Glutamatergic neuron (in vitro differentiated cells): ENCODE measurements at regions not wholly inside any gene's neighbourhood (a gene's known extent, or its start where the extent isn't known, plus 50 kb on each side); places are given as distances from the start of the nearest gene placed in this dataset.

Experiments used
- DNase-seq: peaks from one replicate; pipeline ENCODE4 v3.0.0; 2022
- H3K27ac Mint-ChIP-seq: one replicate; pipeline ENCODE4 v1.8.0; 2020; ENCODE audit warnings: mild to moderate bottlenecking, mixed read lengths, inconsistent platforms; ENCODE audit not compliant: unreplicated experiment
- H3K27me3 Mint-ChIP-seq: one replicate; pipeline ENCODE4 v1.8.0; 2020; ENCODE audit warnings: mild to moderate bottlenecking, moderate library complexity, mixed read lengths, inconsistent platforms; ENCODE audit not compliant: unreplicated experiment
- H3K36me3 Mint-ChIP-seq: one replicate; pipeline ENCODE4 v1.8.0; 2020; ENCODE audit warnings: mild to moderate bottlenecking, mixed read lengths, inconsistent platforms; ENCODE audit not compliant: unreplicated experiment
- H3K4me1 Mint-ChIP-seq: one replicate; pipeline ENCODE4 v1.8.0; 2020; ENCODE audit warnings: mild to moderate bottlenecking, low read depth, mixed read lengths, inconsistent platforms; ENCODE audit not compliant: unreplicated experiment
- H3K4me3 Mint-ChIP-seq: one replicate; pipeline ENCODE4 v1.8.0; 2020; ENCODE audit warnings: mild to moderate bottlenecking, mixed read lengths, inconsistent platforms; ENCODE audit not compliant: unreplicated experiment
- H3K9me3 Mint-ChIP-seq: one replicate; pipeline ENCODE4 v1.8.0; 2020; ENCODE audit warnings: mild to moderate bottlenecking, moderate library complexity, mixed read lengths, inconsistent platforms; ENCODE audit not compliant: unreplicated experiment
- CTCF ChIP-seq: fragments of 200-600 bp; sonication (generic); IDR thresholded peaks from one replicate; pipeline ENCODE4 v1.5.0; 2021; ENCODE audit not compliant: partially characterized antibody, unreplicated experiment

- Mint-ChIP-seq H3K4me1 (peaks cover 4% of the 10 kb centered on the region), H3K27ac (no peak overlapping the region), H3K9me3 (peaks cover 2% of the 10 kb centered on the region), H3K27me3 (no peaks in the 10 kb centered on the region), H3K4me3 (no peak overlapping the region), H3K36me3 (peaks cover 4% of the 10 kb centered on the region)
- no peak for DNase-seq
- TF ChIP-seq CTCF: no peak
Observed at GRCh38 chr7:156145184-156145583, 332.9 kb upstream of the SHH start.

- Mint-ChIP-seq H3K27me3 (peaks cover 2% of the 10 kb centered on the region), H3K4me1 (peaks cover 4% of the 10 kb centered on the region), H3K4me3 (no peak overlapping the region), H3K9me3 (peaks cover 2% of the 10 kb centered on the region), H3K36me3 (peaks cover 4% of the 10 kb centered on the region), H3K27ac (no peak overlapping the region)
- no peak for TF ChIP-seq CTCF
- DNase-seq: no peak
Observed at GRCh38 chr7:156143683-156144082, 331.4 kb upstream of the SHH start.

- no peak for DNase-seq
- H3K9me3 Mint-ChIP-seq: peaks cover 2% of the 10 kb centered on the region
- H3K36me3 Mint-ChIP-seq: peaks cover 4% of the 10 kb centered on the region
- TF ChIP-seq CTCF: no peak
- no peak overlapping the region for H3K4me3 Mint-ChIP-seq
- H3K4me1 Mint-ChIP-seq: peaks cover 4% of the 10 kb centered on the region
- peaks cover 2% of the 10 kb centered on the region for H3K27me3 Mint-ChIP-seq
- no peak overlapping the region for H3K27ac Mint-ChIP-seq
Observed at GRCh38 chr7:156143158-156143557, 330.9 kb upstream of the SHH start.

- peaks cover 2% of the 10 kb centered on the region for H3K9me3 Mint-ChIP-seq
- H3K27me3 Mint-ChIP-seq: peaks cover 2% of the 10 kb centered on the region
- H3K27ac Mint-ChIP-seq: no peak overlapping the region
Observed at GRCh38 chr7:156141941-156142340, 329.7 kb upstream of the SHH start.

GRCh38 chr7:156140896-156141295, 328.6 kb upstream of the SHH start:
- peaks cover 3% of the 10 kb centered on the region for H3K27me3 Mint-ChIP-seq
- no peak for DNase-seq
- peaks cover 4% of the 10 kb centered on the region for H3K36me3 Mint-ChIP-seq
- H3K4me3 Mint-ChIP-seq: no peak overlapping the region
- H3K27ac Mint-ChIP-seq: no peak overlapping the region
- no peak for TF ChIP-seq CTCF
- peaks cover 4% of the 10 kb centered on the region for H3K4me1 Mint-ChIP-seq
- H3K9me3 Mint-ChIP-seq: peaks cover 2% of the 10 kb centered on the region

More at GRCh38 chr7:156141941-156142340, 329.7 kb upstream of the SHH start:
- H3K36me3 Mint-ChIP-seq: peaks cover 4% of the 10 kb centered on the region
- no peak overlapping the region for H3K4me3 Mint-ChIP-seq
- peaks cover 4% of the 10 kb centered on the region for H3K4me1 Mint-ChIP-seq
- DNase-seq: no peak
- no peak for TF ChIP-seq CTCF
